Panc1 (cell line): ENCODE measurements at regions not wholly inside any gene's neighbourhood (a gene's known extent, or its start where the extent isn't known, plus 50 kb on each side); places are given as distances from the start of the nearest gene placed in this dataset.

Source experiments
- ATAC-seq: fragments of 200-7000 bp; cut with Tn5 transposase; 2 replicates; pipeline ENCODE4 v1.9.1; 2020; ENCODE audit warnings: mild to moderate bottlenecking, moderate library complexity
- BruUV-seq: library from RNA; stranded (reverse); fragments of 400-500 nt; replicated peaks from 2 replicates; lab custom pipeline; 2021; lab: Mats Ljungman, UMichigan
- CTCF ChIA-PET: fragments of 300-600 bp; sonication (Branson Sonifier 250); formaldehyde crosslinking; loops from one replicate; lab custom pipeline; 2022; ENCODE audit warnings: antibody characterized with exemption; lab: Charles Lee
- POLR2A ChIA-PET: fragments of 300-600 bp; sonication (Branson Sonifier 250); formaldehyde crosslinking; loops from one replicate; lab custom pipeline; 2022; ENCODE audit warnings: antibody characterized with exemption; lab: Charles Lee
- DNase-seq: peaks from one replicate; pipeline ENCODE4 v3.0.0-alpha.2; 2010; ENCODE audit warnings: low read depth, low spot score
- H3K27ac ChIP-seq: 2 replicates; pipeline ENCODE4 v1.5.1; 2011; ENCODE audit warnings: mild to moderate bottlenecking, low read length, inconsistent platforms
- H3K27me3 ChIP-seq: fragments of 200-500 bp; sonication (Bioruptor generic); 2 replicates; pipeline ENCODE4 v1.6.0; 2014; ENCODE audit warnings: low read length, inconsistent platforms; ENCODE audit not compliant: control insufficient read depth, insufficient read depth
- H3K36me3 ChIP-seq: fragments of 200-500 bp; sonication (Bioruptor generic); 2 replicates; pipeline ENCODE4 v1.5.1; 2014; ENCODE audit warnings: inconsistent platforms, mild to moderate bottlenecking, low read length, moderate library complexity; ENCODE audit not compliant: control insufficient read depth, insufficient read depth
- H3K4me1 ChIP-seq: 2 replicates; pipeline ENCODE4 v1.5.1; 2011; ENCODE audit warnings: inconsistent platforms, mild to moderate bottlenecking, low read length, moderate library complexity; ENCODE audit not compliant: control insufficient read depth, insufficient read depth
- H3K4me3 ChIP-seq, 2 experiments: 2 replicates each; pipeline ENCODE4 v1.5.1; 2011 to 2012; ENCODE audit warnings: low read depth in 2 of 2, low read length in 2 of 2, mild to moderate bottlenecking in 2 of 2, inconsistent platforms in 1 of 2, moderate library complexity in 1 of 2
- H3K9me3 ChIP-seq: fragments of 200-500 bp; sonication (Bioruptor generic); 2 replicates; pipeline ENCODE4 v1.5.1; 2014; ENCODE audit warnings: low read depth, mild to moderate bottlenecking, inconsistent platforms, low read length, moderate library complexity; ENCODE audit not compliant: control insufficient read depth, insufficient read depth
- POLR2AphosphoS5 ChIP-seq: IDR thresholded peaks from 2 replicates; pipeline ENCODE4 v1.6.1; 2012; ENCODE audit warnings: mild to moderate bottlenecking, low read depth, low read length, moderate library complexity
- SIN3A ChIP-seq: IDR thresholded peaks from 2 replicates; pipeline ENCODE4 v1.6.1; 2012; ENCODE audit warnings: low read depth, mild to moderate bottlenecking, low read length, moderate library complexity, borderline replicate concordance; ENCODE audit not compliant: insufficient read depth
- TCF7L2 ChIP-seq: IDR thresholded peaks from 2 replicates; pipeline ENCODE4 v1.6.1; 2011; ENCODE audit warnings: mild to moderate bottlenecking, low read depth, low read length, inconsistent platforms
- in situ Hi-C: cut with HindIII; loops from 2 replicates; pipeline ENCODE4 v1.10.0; 2016; ENCODE audit warnings: low sequenced_read_pairs, low pct_unique_long_range_greater_than_20kb
- intact Hi-C: fragments of 100-400 bp; cut with micrococcal nuclease; formaldehyde crosslinking; loops from one replicate; pipeline ENCODE4 v1.10.0; 2022; ENCODE audit not compliant: unreplicated experiment
- TF ChIP-seq, protein P1 (sequence below), 2 experiments: IDR thresholded peaks; 2 replicates each; pipeline ENCODE4 v1.6.1; 2011 to 2012; ENCODE audit warnings: low read depth in 2 of 2, control low read depth in 1 of 2, low read length in 1 of 2, mild to moderate bottlenecking in 1 of 2, moderate library complexity in 1 of 2; ENCODE audit not compliant: insufficient read depth in 1 of 2
- TF ChIP-seq, protein P2 (sequence below): fragments of 450-650 bp; IDR thresholded peaks from 2 replicates; pipeline ENCODE4 v1.5.1; 2017; ENCODE audit warnings: mild to moderate bottlenecking

GRCh38 chr3:14256046-14256445 is 77.4 kb downstream of the LSM3 start:
- intact Hi-C loops: no loop called here
- TF ChIP-seq POLR2AphosphoS5 (no peak), TCF7L2 (no peak)
- TF ChIP-seq, protein P1, sequence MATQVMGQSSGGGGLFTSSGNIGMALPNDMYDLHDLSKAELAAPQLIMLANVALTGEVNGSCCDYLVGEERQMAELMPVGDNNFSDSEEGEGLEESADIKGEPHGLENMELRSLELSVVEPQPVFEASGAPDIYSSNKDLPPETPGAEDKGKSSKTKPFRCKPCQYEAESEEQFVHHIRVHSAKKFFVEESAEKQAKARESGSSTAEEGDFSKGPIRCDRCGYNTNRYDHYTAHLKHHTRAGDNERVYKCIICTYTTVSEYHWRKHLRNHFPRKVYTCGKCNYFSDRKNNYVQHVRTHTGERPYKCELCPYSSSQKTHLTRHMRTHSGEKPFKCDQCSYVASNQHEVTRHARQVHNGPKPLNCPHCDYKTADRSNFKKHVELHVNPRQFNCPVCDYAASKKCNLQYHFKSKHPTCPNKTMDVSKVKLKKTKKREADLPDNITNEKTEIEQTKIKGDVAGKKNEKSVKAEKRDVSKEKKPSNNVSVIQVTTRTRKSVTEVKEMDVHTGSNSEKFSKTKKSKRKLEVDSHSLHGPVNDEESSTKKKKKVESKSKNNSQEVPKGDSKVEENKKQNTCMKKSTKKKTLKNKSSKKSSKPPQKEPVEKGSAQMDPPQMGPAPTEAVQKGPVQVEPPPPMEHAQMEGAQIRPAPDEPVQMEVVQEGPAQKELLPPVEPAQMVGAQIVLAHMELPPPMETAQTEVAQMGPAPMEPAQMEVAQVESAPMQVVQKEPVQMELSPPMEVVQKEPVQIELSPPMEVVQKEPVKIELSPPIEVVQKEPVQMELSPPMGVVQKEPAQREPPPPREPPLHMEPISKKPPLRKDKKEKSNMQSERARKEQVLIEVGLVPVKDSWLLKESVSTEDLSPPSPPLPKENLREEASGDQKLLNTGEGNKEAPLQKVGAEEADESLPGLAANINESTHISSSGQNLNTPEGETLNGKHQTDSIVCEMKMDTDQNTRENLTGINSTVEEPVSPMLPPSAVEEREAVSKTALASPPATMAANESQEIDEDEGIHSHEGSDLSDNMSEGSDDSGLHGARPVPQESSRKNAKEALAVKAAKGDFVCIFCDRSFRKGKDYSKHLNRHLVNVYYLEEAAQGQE (IDR thresholded peaks at IDR 0.05; ENCODE audit: insufficient read depth in 1 of 2, low read depth in 2 of 2, low read length in 1 of 2): no peak
- TF ChIP-seq, protein P2, sequence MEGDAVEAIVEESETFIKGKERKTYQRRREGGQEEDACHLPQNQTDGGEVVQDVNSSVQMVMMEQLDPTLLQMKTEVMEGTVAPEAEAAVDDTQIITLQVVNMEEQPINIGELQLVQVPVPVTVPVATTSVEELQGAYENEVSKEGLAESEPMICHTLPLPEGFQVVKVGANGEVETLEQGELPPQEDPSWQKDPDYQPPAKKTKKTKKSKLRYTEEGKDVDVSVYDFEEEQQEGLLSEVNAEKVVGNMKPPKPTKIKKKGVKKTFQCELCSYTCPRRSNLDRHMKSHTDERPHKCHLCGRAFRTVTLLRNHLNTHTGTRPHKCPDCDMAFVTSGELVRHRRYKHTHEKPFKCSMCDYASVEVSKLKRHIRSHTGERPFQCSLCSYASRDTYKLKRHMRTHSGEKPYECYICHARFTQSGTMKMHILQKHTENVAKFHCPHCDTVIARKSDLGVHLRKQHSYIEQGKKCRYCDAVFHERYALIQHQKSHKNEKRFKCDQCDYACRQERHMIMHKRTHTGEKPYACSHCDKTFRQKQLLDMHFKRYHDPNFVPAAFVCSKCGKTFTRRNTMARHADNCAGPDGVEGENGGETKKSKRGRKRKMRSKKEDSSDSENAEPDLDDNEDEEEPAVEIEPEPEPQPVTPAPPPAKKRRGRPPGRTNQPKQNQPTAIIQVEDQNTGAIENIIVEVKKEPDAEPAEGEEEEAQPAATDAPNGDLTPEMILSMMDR: no peak
- POLR2A ChIA-PET: interaction anchor here (0.6 kb wide), 1 partner anchor 153 kb away, joined by 9 read pairs; no protein-coding TSS in a partner anchor
- Histone ChIP-seq H3K27ac (peak overlapping the region; percentile 80), H3K9me3 (no peaks in the 10 kb centered on the region), H3K27me3 (no peaks in the 10 kb centered on the region), H3K36me3 (no peaks in the 10 kb centered on the region), H3K4me1 (peaks cover 24% of the 10 kb centered on the region), H3K4me3 (no peak overlapping the region)
- BruUV-seq: no TSS peak
- in situ Hi-C loops: no loop called here
- DNase-seq (no peak), ATAC-seq (peak; percentile 15)
- CTCF ChIA-PET: interaction anchor here (0.9 to 1.5 kb wide), 2 partner anchors 10 to 52 kb away, joined by 5 to 7 read pairs; no protein-coding TSS in a partner anchor

DNA sequence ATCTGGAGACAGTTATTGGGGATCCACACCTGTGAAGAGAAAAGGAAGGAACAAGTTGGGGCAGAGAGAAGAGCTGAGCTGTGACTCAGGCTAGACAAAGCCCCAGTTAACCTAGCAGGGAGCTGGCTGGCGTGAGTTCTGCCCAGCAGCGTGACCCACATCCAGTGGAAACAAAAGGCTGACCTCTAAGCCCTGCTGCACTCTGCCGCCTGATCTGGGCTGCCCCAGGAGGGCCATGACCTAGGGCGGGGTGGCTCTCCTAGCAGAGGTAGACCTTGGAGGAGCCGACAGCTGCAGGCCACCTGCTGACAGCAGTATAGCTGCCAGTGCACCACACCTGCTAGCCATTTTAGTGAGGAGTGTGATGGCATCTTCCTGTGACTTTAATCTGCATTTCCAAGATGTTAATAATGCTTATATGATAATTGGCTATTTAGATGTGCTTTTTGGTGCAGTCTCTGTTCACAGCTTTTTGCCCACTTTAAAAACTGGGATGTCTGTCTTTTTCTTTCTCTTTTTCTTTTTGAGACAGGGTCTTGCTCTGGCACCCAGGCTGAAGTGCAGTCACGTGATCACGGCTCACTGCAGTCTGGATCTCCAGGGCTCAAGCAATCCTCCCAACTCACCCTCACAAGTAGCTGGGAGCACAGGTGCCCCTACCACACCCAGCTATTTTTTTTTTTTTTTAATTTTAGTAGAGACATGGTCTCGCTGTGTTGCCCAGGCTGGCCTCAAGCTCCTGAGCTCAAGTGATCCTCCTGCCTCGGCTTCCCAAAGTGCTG is 78.1 kb downstream of the LSM3 start:
- ATAC-seq (peak; percentile 88), DNase-seq (no peak)
- no peak overlapping the region for H3K4me3 ChIP-seq
- peaks cover 30% of the 10 kb centered on the region for H3K4me1 ChIP-seq
- BruUV-seq: no TSS peak
- in situ Hi-C loops (no loop called here), intact Hi-C loops (no loop called here)
- no peaks in the 10 kb centered on the region for H3K27me3 ChIP-seq
- TF ChIP-seq SIN3A: no peak
- peak; percentile 61; the same call in 1 of the 2 replicates for TF ChIP-seq TCF7L2
- no peaks in the 10 kb centered on the region for H3K36me3 ChIP-seq
- no peaks in the 10 kb centered on the region for H3K9me3 ChIP-seq
- ChIA-PET POLR2A (interaction anchor here (0.6 to 0.7 kb wide), 3 partner anchors 52 to 179 kb away, joined by 4 to 9 read pairs (median 5); no protein-coding TSS in a partner anchor), CTCF (interaction anchor here (0.9 to 1.5 kb wide), 2 partner anchors 9 to 53 kb away, joined by 5 to 7 read pairs; no protein-coding TSS in a partner anchor)
- peak overlapping the region; percentile 80 for H3K27ac ChIP-seq
